H9 (cell line): ENCODE measurements at regions not wholly inside any gene's neighbourhood (a gene's known extent, or its start where the extent isn't known, plus 50 kb on each side); places are given as distances from the start of the nearest gene placed in this dataset.

Source experiments
- DNase-seq: peaks from one replicate; pipeline ENCODE4 v3.0.0-alpha.2; 2017
- H2AFZ ChIP-seq: one replicate; pipeline ENCODE4 v1.6.1; 2013; ENCODE audit warnings: mild to moderate bottlenecking, low read length, control low read depth, moderate library complexity
- H2AK5ac ChIP-seq: 2 replicates; pipeline ENCODE4 v1.6.1; 2013; ENCODE audit warnings: low read length, control low read depth, mixed read lengths; ENCODE audit not compliant: insufficient read length
- H2BK120ac ChIP-seq: one replicate; pipeline ENCODE4 v1.6.1; 2013; ENCODE audit warnings: low read depth, mild to moderate bottlenecking, low read length, control low read depth, inconsistent platforms; ENCODE audit not compliant: poor library complexity, severe bottlenecking
- H2BK12ac ChIP-seq: 2 replicates; pipeline ENCODE4 v1.6.1; 2013; ENCODE audit warnings: low read length, control low read depth, mixed read lengths, low read depth; ENCODE audit not compliant: insufficient read length
- H2BK15ac ChIP-seq: 2 replicates; pipeline ENCODE4 v1.6.1; 2013; ENCODE audit warnings: low read depth, low read length, control low read depth
- H2BK20ac ChIP-seq: one replicate; pipeline ENCODE4 v1.6.1; 2013; ENCODE audit warnings: low read depth, mild to moderate bottlenecking, low read length, control low read depth, inconsistent platforms; ENCODE audit not compliant: poor library complexity, severe bottlenecking
- H2BK5ac ChIP-seq: 2 replicates; pipeline ENCODE4 v1.6.1; 2013; ENCODE audit warnings: low read length, control low read depth, mixed read lengths; ENCODE audit not compliant: insufficient read length
- H3K14ac ChIP-seq: 2 replicates; pipeline ENCODE4 v1.6.1; 2013; ENCODE audit warnings: low read length, control low read depth; ENCODE audit not compliant: insufficient read depth
- H3K18ac ChIP-seq: 2 replicates; pipeline ENCODE4 v1.6.1; 2013; ENCODE audit warnings: low read depth, mild to moderate bottlenecking, mixed read lengths, low read length, control low read depth; ENCODE audit not compliant: insufficient read length
- H3K23ac ChIP-seq: 2 replicates; pipeline ENCODE4 v1.6.1; 2013; ENCODE audit warnings: low read length, control low read depth, mixed read lengths, low read depth; ENCODE audit not compliant: insufficient read length
- H3K23me2 ChIP-seq: 2 replicates; pipeline ENCODE4 v1.6.1; 2013; ENCODE audit warnings: low read depth, mild to moderate bottlenecking, mixed read lengths, low read length, control low read depth; ENCODE audit not compliant: insufficient read length, poor library complexity, severe bottlenecking
- H3K27ac ChIP-seq: 2 replicates; pipeline ENCODE4 v1.5.1; 2013; ENCODE audit warnings: low read length, control low read depth, mixed read lengths, low read depth; ENCODE audit not compliant: insufficient read length
- H3K27me3 ChIP-seq: 2 replicates; pipeline ENCODE4 v1.6.1; 2013; ENCODE audit warnings: low read length, control low read depth, inconsistent platforms; ENCODE audit not compliant: insufficient read depth
- H3K4ac ChIP-seq: 2 replicates; pipeline ENCODE4 v1.6.1; 2013; ENCODE audit warnings: low read depth, mild to moderate bottlenecking, control low read depth, inconsistent platforms, low read length, moderate library complexity
- H3K4me1 ChIP-seq: 2 replicates; pipeline ENCODE4 v1.6.1; 2013; ENCODE audit warnings: low read length, control low read depth, inconsistent platforms; ENCODE audit not compliant: insufficient read depth
- H3K4me2 ChIP-seq: 2 replicates; pipeline ENCODE4 v1.6.1; 2013; ENCODE audit warnings: low read length, control low read depth, mixed read lengths; ENCODE audit not compliant: insufficient read length, insufficient read depth
- H3K56ac ChIP-seq: 2 replicates; pipeline ENCODE4 v1.6.1; 2013; ENCODE audit warnings: low read depth, mild to moderate bottlenecking, mixed read lengths, low read length, control low read depth; ENCODE audit not compliant: insufficient read length
- H3K79me1 ChIP-seq: 2 replicates; pipeline ENCODE4 v1.6.1; 2013; ENCODE audit warnings: low read depth, mild to moderate bottlenecking, moderate library complexity, low read length, control low read depth, inconsistent platforms; ENCODE audit not compliant: insufficient read depth, poor library complexity, severe bottlenecking
- H3K79me2 ChIP-seq: 2 replicates; pipeline ENCODE4 v1.6.1; 2013; ENCODE audit warnings: low read length, control low read depth, inconsistent platforms; ENCODE audit not compliant: insufficient read depth
- H3K9ac ChIP-seq: 2 replicates; pipeline ENCODE4 v1.6.1; 2013; ENCODE audit warnings: low read length, control low read depth, mixed read lengths; ENCODE audit not compliant: insufficient read length; ENCODE audit errors: extremely low read depth
- H3K9me3 ChIP-seq: one replicate; pipeline ENCODE4 v1.6.1; 2013; ENCODE audit warnings: low read depth, low read length, inconsistent platforms; ENCODE audit not compliant: control insufficient read depth
- H3T11ph ChIP-seq: one replicate; pipeline ENCODE4 v1.6.1; 2013; ENCODE audit warnings: mild to moderate bottlenecking, low read length, control low read depth, inconsistent platforms
- H4K20me1 ChIP-seq: one replicate; pipeline ENCODE4 v1.6.1; 2013; ENCODE audit not compliant: control insufficient read depth, insufficient read length, insufficient read depth
- H4K5ac ChIP-seq: 2 replicates; pipeline ENCODE4 v1.6.1; 2013; ENCODE audit warnings: low read depth, mild to moderate bottlenecking, mixed read lengths, low read length, control low read depth; ENCODE audit not compliant: insufficient read length
- H4K8ac ChIP-seq: replicated peaks from 2 replicates; pipeline ENCODE4 v1.6.1; 2013; ENCODE audit warnings: low read length, control low read depth, mixed read lengths, low read depth; ENCODE audit not compliant: insufficient read length
- H4K91ac ChIP-seq: 2 replicates; pipeline ENCODE4 v1.6.1; 2013; ENCODE audit warnings: low read depth, mild to moderate bottlenecking, moderate library complexity, mixed read lengths, low read length, control low read depth; ENCODE audit not compliant: insufficient read length
- H3K27ac Mint-ChIP-seq, 3 experiments: 2 replicates in 2 of 3; 3 replicates in 1 of 3; pipeline ENCODE4 v1.8.0; 2020 to 2021; ENCODE audit warnings: mixed read lengths in 3 of 3, mild to moderate bottlenecking in 1 of 3, moderate library complexity in 1 of 3
- H3K27me3 Mint-ChIP-seq: 2 replicates; pipeline ENCODE4 v1.8.0; 2021; ENCODE audit warnings: low read depth, mild to moderate bottlenecking, moderate library complexity, mixed read lengths
- H3K36me3 Mint-ChIP-seq, 3 experiments: 2 replicates in 2 of 3; 3 replicates in 1 of 3; pipeline ENCODE4 v1.8.0; 2020 to 2021; ENCODE audit warnings: low read depth in 3 of 3, mixed read lengths in 3 of 3; ENCODE audit not compliant: insufficient read depth in 1 of 3
- H3K4me1 Mint-ChIP-seq, 2 experiments: 2 replicates each; pipeline ENCODE4 v1.8.0; 2020; ENCODE audit warnings: mixed read lengths in 2 of 2
- H3K4me3 Mint-ChIP-seq, 2 experiments: 2 replicates in 1 of 2; 3 replicates in 1 of 2; pipeline ENCODE4 v1.8.0; 2020 to 2021; ENCODE audit warnings: mild to moderate bottlenecking in 2 of 2, mixed read lengths in 2 of 2, moderate library complexity in 1 of 2
- H3K9me3 Mint-ChIP-seq, 2 experiments: 2 replicates in 1 of 2; 3 replicates in 1 of 2; pipeline ENCODE4 v1.8.0; 2020; ENCODE audit warnings: mild to moderate bottlenecking in 2 of 2, mixed read lengths in 2 of 2, moderate library complexity in 1 of 2
- CTCF ChIP-seq: fragments of 200-600 bp; sonication (generic); conservative IDR thresholded peaks from 3 replicates; pipeline ENCODE4 v1.8.0; 2021; ENCODE audit warnings: antibody characterized with exemption, mild to moderate bottlenecking
- WGBS: extraction: QIAGEN DNeasy Blood & Tissue Kit; methylation state at CpG from one replicate; pipeline ENCODE4 v1.1.7; 2013; ENCODE audit warnings: missing lambda C conversion rate, low lambda C conversion rate, mixed read lengths; ENCODE audit not compliant: insufficient read length; ENCODE audit errors: extremely low coverage; 5-methylcytosine and 5-hydroxymethylcytosine counted together

DNA sequence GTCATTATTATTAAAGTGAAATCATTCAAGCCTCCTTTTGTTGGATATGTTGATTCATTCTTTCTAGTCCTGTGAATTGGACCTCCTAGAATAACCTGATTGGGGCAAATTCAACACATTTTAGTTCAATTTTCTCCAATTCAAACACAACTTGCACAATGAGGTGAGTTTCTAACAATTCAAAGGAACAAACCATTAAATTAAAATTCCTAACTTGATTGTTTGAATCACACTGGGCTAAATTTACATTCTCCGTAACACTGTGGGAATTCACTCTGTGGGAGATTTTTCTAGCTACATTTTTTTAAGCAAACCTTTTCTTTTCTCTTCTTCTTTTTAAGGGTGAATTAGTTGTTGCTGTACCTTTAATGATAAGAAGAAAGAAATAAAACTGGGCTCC is 68.3 kb upstream of the CABCOCO1 start:
- H3K27me3 Mint-ChIP-seq = no peaks in the 10 kb centered on the region
- H3K4me2 ChIP-seq = no peak overlapping the region
- H3K79me2 ChIP-seq = no peaks in the 10 kb centered on the region
- H4K20me1 ChIP-seq = no peaks in the 10 kb centered on the region
- no peak overlapping the region for H3K4ac ChIP-seq
- H3K9me3 Mint-ChIP-seq = no peaks in the 10 kb centered on the region
- no peak overlapping the region for H4K8ac ChIP-seq
- H3K9me3 ChIP-seq = no peaks in the 10 kb centered on the region
- no peak overlapping the region for H3K23ac ChIP-seq
- peaks cover 9% of the 10 kb centered on the region; the same call in 1 of the 2 replicates for H3K4me1 ChIP-seq
- no peak overlapping the region for H3K9ac ChIP-seq
- no peak for DNase-seq
- H2BK5ac ChIP-seq = no peak overlapping the region
- no peak overlapping the region for H2BK15ac ChIP-seq
- H2AK5ac ChIP-seq = no peak overlapping the region
- H2AFZ ChIP-seq = no peak overlapping the region
- no peak overlapping the region for H2BK12ac ChIP-seq
- peaks cover 29 to 32% of the 10 kb centered on the region in 2 experiments for H3K4me1 Mint-ChIP-seq
- WGBS = no CpG with 5 or more reads among the region's 1 CpG
- H2BK20ac ChIP-seq = no peak overlapping the region
- H4K91ac ChIP-seq = no peak overlapping the region
- H2BK120ac ChIP-seq = no peak overlapping the region
- H3T11ph ChIP-seq = no peak overlapping the region
- no peaks in the 10 kb centered on the region for H3K27me3 ChIP-seq
- no peaks in the 10 kb centered on the region for H3K23me2 ChIP-seq
- H3K18ac ChIP-seq = no peak overlapping the region
- no peak overlapping the region; a peak in 1 of 5 replicates for H3K4me3 Mint-ChIP-seq
- H3K27ac Mint-ChIP-seq = peak overlapping the region in 2 of 3 experiments; percentile 48 to 93; a peak in 4 of 7 replicates
- TF ChIP-seq CTCF = no peak
- H4K5ac ChIP-seq = no peak overlapping the region
- H3K27ac ChIP-seq = no peak overlapping the region
- 0 out of 7 replicates have a peak, but pooled peaks cover 0 to 2% (median 0%) of the 10 kb centered on the region in 3 experiments for H3K36me3 Mint-ChIP-seq
- H3K79me1 ChIP-seq = no peaks in the 10 kb centered on the region
- H3K56ac ChIP-seq = no peak overlapping the region
- H3K14ac ChIP-seq = no peak overlapping the region
